CD14-positive monocyte (primary cell): ENCODE measurements at regions not wholly inside any gene's neighbourhood (a gene's known extent, or its start where the extent isn't known, plus 50 kb on each side); places are given as distances from the start of the nearest gene placed in this dataset.

Experiments
- DNase-seq, 3 donors: peaks; one replicate each; pipeline ENCODE4 v3.0.0-alpha.2; 2011 to 2022
- H2AFZ ChIP-seq: 2 replicates; pipeline ENCODE4 v1.6.0; 2012; ENCODE audit warnings: mild to moderate bottlenecking, low read depth, low read length, inconsistent platforms; ENCODE audit not compliant: insufficient read depth, poor library complexity, severe bottlenecking
- H3K27ac ChIP-seq, 2 donors: 1 replicate in 1 of 2; 2 replicates in 1 of 2; pipeline ENCODE4 v1.5.1; 2012 to 2013; ENCODE audit warnings: low read length in 2 of 2, control low read depth in 1 of 2, inconsistent platforms in 1 of 2, low read depth in 1 of 2, mild to moderate bottlenecking in 1 of 2
- H3K27me3 ChIP-seq, 2 donors: one replicate each; pipeline versions ENCODE4 v1.6.0 to v1.6.1; 2011 to 2013; ENCODE audit warnings: low read length in 2 of 2; ENCODE audit not compliant: control insufficient read depth in 2 of 2, insufficient read depth in 2 of 2
- H3K36me3 ChIP-seq, 2 donors: replicated peaks in 1 of 2; 1 replicate in 1 of 2; 2 replicates in 1 of 2; pipeline versions ENCODE4 v1.5.1 to v1.6.1; 2012 to 2013; ENCODE audit warnings: low read length in 2 of 2, control low read depth in 1 of 2, inconsistent platforms in 1 of 2, mild to moderate bottlenecking in 1 of 2; ENCODE audit not compliant: insufficient read depth in 2 of 2, control insufficient read depth in 1 of 2
- H3K4me1 ChIP-seq, 2 donors: 1 replicate in 1 of 2; 2 replicates in 1 of 2; pipeline versions ENCODE4 v1.5.1 to v1.6.1; 2012 to 2013; ENCODE audit warnings: low read length in 2 of 2, control low read depth in 1 of 2, inconsistent platforms in 1 of 2, mild to moderate bottlenecking in 1 of 2, moderate library complexity in 1 of 2; ENCODE audit not compliant: insufficient read depth in 2 of 2, control insufficient read depth in 1 of 2
- H3K4me2 ChIP-seq: replicated peaks from 2 replicates; pipeline ENCODE3; 2012; ENCODE audit warnings: low read length, moderate library complexity, mild to moderate bottlenecking; ENCODE audit not compliant: poor library complexity, severe bottlenecking; ENCODE audit errors: extremely low read depth
- H3K4me3 ChIP-seq, 3 experiments: fragments of 200-600 bp in 1 of 3; sonication (generic) in 1 of 3; replicated peaks in 1 of 3; 1 replicate in 2 of 3; 2 replicates in 1 of 3; pipeline ENCODE4 v1.5.1; 2011 to 2013; ENCODE audit warnings: low read length in 3 of 3, mild to moderate bottlenecking in 3 of 3, control low read depth in 2 of 3, low read depth in 2 of 3, inconsistent platforms in 1 of 3, moderate library complexity in 1 of 3
- H3K79me2 ChIP-seq: 2 replicates; pipeline ENCODE4 v1.6.0; 2012; ENCODE audit warnings: mild to moderate bottlenecking, control low read depth, inconsistent platforms, low read length, moderate library complexity; ENCODE audit not compliant: insufficient read depth
- H3K9ac ChIP-seq: 2 replicates; pipeline ENCODE4 v1.6.0; 2017; ENCODE audit warnings: low read length, mild to moderate bottlenecking; ENCODE audit not compliant: insufficient read depth, poor library complexity, severe bottlenecking
- H3K9me3 ChIP-seq, 2 donors: replicated peaks in 1 of 2; 1 replicate in 1 of 2; 2 replicates in 1 of 2; pipeline versions ENCODE4 v1.5.1 to v1.6.1; 2012 to 2013; ENCODE audit warnings: low read length in 2 of 2, control low read depth in 1 of 2; ENCODE audit not compliant: control insufficient read depth in 1 of 2, insufficient read depth in 1 of 2
- H4K20me1 ChIP-seq: 2 replicates; pipeline ENCODE4 v1.6.0; 2012; ENCODE audit warnings: mild to moderate bottlenecking, low read length, control low read depth, moderate library complexity; ENCODE audit not compliant: insufficient read depth
- H3K27ac Mint-ChIP-seq, 7 donors: one replicate each; pipeline ENCODE4 v1.8.0; 2020; ENCODE audit warnings: mild to moderate bottlenecking in 7 of 7, mixed read lengths in 7 of 7, moderate library complexity in 6 of 7, inconsistent platforms in 2 of 7
- H3K27me3 Mint-ChIP-seq, 3 donors: one replicate each; pipeline ENCODE4 v1.8.0; 2021 to 2022; ENCODE audit warnings: low read depth in 3 of 3, mild to moderate bottlenecking in 3 of 3, mixed read lengths in 3 of 3, moderate library complexity in 3 of 3, inconsistent platforms in 1 of 3
- H3K36me3 Mint-ChIP-seq, 2 donors: one replicate each; pipeline ENCODE4 v1.8.0; 2020; ENCODE audit warnings: mixed read lengths in 2 of 2, inconsistent platforms in 1 of 2, mild to moderate bottlenecking in 1 of 2
- H3K4me1 Mint-ChIP-seq: one replicate; pipeline ENCODE4 v1.8.0; 2020; ENCODE audit warnings: mild to moderate bottlenecking, mixed read lengths
- H3K4me3 Mint-ChIP-seq, 2 donors: one replicate each; pipeline ENCODE4 v1.8.0; 2020; ENCODE audit warnings: mild to moderate bottlenecking in 2 of 2, mixed read lengths in 2 of 2, moderate library complexity in 1 of 2
- H3K9me3 Mint-ChIP-seq, 7 donors: one replicate each; pipeline ENCODE4 v1.8.0; 2020 to 2022; ENCODE audit warnings: mixed read lengths in 7 of 7, mild to moderate bottlenecking in 6 of 7, moderate library complexity in 6 of 7, inconsistent platforms in 2 of 7
- WGBS: methylation state at CpG from one replicate; pipeline ENCODE4 v1.1.5; 2013; ENCODE audit warnings: missing lambda C conversion rate; ENCODE audit not compliant: insufficient coverage; 5-methylcytosine and 5-hydroxymethylcytosine counted together
- intact Hi-C, 2 donors: fragments of 100-400 bp; cut with micrococcal nuclease; formaldehyde crosslinking; loops; one replicate each; pipeline versions ENCODE4 v1.15.0 to v1.15.1; 2023
- TF ChIP-seq, protein P1 (sequence below): fragments of 200-600 bp; IDR thresholded peaks from one replicate; pipeline ENCODE4 v1.8.0; 2022; ENCODE audit warnings: antibody characterized with exemption, mild to moderate bottlenecking

DNA sequence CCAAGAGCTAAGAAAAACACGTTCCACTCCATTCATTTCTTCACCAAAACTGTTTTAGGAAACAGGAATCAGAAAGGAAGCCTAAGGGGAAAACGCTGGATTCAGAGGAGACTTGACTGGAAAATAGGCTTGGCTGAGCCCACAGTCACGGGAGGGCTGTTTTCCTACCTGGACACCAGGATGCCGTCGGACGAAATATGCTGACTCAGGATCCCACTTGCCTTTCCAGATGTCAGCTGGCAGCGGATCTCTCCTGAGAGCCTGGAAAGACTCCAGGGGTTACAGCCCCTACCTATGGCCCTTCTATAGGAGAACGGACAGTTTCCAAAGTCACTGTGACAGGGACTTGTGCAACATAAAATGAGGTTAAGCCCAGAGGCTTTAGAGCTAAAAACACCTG lies 245.1 kb downstream of the C16orf95 start:
- no peak for DNase-seq
- H3K27me3 Mint-ChIP-seq = peaks cover 7 to 18% (median 16%) of the 10 kb centered on the region in 3 donors
- Histone ChIP-seq H3K4me3 (no peak overlapping the region), H4K20me1 (no peaks in the 10 kb centered on the region), H2AFZ (no peak overlapping the region), H3K36me3 (no peaks in the 10 kb centered on the region), H3K79me2 (no peaks in the 10 kb centered on the region), H3K9ac (no peak overlapping the region), H3K27ac (no peak overlapping the region), H3K27me3 (no peaks in the 10 kb centered on the region), H3K4me2 (no peak overlapping the region), H3K9me3 (no peaks in the 10 kb centered on the region), H3K4me1 (no peaks in the 10 kb centered on the region)
- H3K4me1 Mint-ChIP-seq = peaks cover 2% of the 10 kb centered on the region
- H3K9me3 Mint-ChIP-seq = peaks cover 0 to 2% (median 0%) of the 10 kb centered on the region in 7 donors
- 89% methylated on average over 7 of the region's 8 CpGs for WGBS
- TF ChIP-seq, protein P1, sequence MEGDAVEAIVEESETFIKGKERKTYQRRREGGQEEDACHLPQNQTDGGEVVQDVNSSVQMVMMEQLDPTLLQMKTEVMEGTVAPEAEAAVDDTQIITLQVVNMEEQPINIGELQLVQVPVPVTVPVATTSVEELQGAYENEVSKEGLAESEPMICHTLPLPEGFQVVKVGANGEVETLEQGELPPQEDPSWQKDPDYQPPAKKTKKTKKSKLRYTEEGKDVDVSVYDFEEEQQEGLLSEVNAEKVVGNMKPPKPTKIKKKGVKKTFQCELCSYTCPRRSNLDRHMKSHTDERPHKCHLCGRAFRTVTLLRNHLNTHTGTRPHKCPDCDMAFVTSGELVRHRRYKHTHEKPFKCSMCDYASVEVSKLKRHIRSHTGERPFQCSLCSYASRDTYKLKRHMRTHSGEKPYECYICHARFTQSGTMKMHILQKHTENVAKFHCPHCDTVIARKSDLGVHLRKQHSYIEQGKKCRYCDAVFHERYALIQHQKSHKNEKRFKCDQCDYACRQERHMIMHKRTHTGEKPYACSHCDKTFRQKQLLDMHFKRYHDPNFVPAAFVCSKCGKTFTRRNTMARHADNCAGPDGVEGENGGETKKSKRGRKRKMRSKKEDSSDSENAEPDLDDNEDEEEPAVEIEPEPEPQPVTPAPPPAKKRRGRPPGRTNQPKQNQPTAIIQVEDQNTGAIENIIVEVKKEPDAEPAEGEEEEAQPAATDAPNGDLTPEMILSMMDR = no peak
- H3K27ac Mint-ChIP-seq = no peak overlapping the region
- no peak overlapping the region for H3K4me3 Mint-ChIP-seq
- H3K36me3 Mint-ChIP-seq = no peaks in the 10 kb centered on the region
- intact Hi-C loops = no loop called here

DNA sequence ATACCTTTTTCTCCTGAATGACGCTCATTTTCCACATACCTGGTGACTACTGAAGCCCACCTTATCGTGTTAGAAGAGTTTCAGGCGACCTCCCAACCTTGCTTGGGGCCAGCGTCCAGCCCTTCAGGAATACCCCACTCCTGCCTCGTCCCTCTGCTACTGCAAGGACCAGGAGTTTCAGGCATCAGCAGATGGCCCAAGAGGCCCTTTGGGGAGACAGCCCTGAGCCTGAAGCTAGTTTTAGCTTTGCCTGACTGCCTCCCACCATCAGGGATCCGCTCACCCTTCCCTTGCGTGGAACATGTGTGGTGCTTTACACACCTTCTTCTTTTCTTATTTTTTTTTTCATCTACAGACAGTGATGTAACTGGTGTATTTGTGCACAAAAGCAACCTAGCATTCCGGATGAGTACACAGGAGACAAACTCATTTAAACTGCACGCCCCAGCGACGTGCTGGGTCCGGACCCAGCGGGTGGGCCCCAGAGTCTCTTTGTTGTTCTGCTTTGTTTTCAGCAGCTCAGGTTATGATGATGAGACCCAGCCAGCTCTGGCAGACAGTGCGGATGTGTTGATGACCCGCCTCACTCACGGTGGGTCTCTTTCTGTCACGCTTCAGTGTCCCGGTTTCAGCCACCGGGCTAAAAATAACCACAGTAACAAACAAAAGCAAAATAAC lies 242.4 kb downstream of the C16orf95 start:
- H4K20me1 ChIP-seq = no peaks in the 10 kb centered on the region
- no peak overlapping the region for H3K4me3 ChIP-seq
- H3K27me3 Mint-ChIP-seq = peaks cover 7 to 20% (median 14%) of the 10 kb centered on the region in 3 donors
- TF ChIP-seq, protein P1 = no peak
- H3K9me3 Mint-ChIP-seq = peaks cover 0 to 5% (median 3%) of the 10 kb centered on the region in 7 donors
- H3K27ac ChIP-seq = no peak overlapping the region
- H3K4me2 ChIP-seq = no peak overlapping the region
- DNase-seq = no peak
- H3K4me3 Mint-ChIP-seq = no peak overlapping the region
- H3K27ac Mint-ChIP-seq = peak overlapping the region in 1 of 7 donors; percentile 43
- no peaks in the 10 kb centered on the region for H3K9me3 ChIP-seq
- no peaks in the 10 kb centered on the region for H3K36me3 ChIP-seq
- no peak overlapping the region for H2AFZ ChIP-seq
- H3K79me2 ChIP-seq = no peaks in the 10 kb centered on the region
- no peaks in the 10 kb centered on the region for H3K4me1 ChIP-seq
- H3K4me1 Mint-ChIP-seq = peaks cover 2% of the 10 kb centered on the region
- H3K9ac ChIP-seq = no peak overlapping the region
- H3K27me3 ChIP-seq = no peaks in the 10 kb centered on the region
- 94% methylated on average over 17 of the region's 19 CpGs for WGBS
- no peaks in the 10 kb centered on the region for H3K36me3 Mint-ChIP-seq
- intact Hi-C loops = loop anchor here (5.0 kb wide), 1 partner anchor 512 kb away; no protein-coding TSS in a partner anchor
